K562 (cell line): ENCODE measurements at regions not wholly inside any gene's neighbourhood (a gene's known extent, or its start where the extent isn't known, plus 50 kb on each side); places are given as distances from the start of the nearest gene placed in this dataset.

ENCODE experiments used
- ATAC-seq: fragments of 200-7000 bp; cut with Tn5 transposase; 3 replicates; pipeline ENCODE4 v1.9.1; 2020; ENCODE audit warnings: moderate library complexity
- BruUV-seq: library from RNA; stranded (reverse); fragments of 400-500 nt; replicated peaks from 2 replicates; lab custom pipeline; 2021; lab: Mats Ljungman, UMichigan
- CTCF ChIA-PET: fragments of 300-600 bp; formaldehyde crosslinking; extraction: SDS; loops from one replicate; lab custom pipeline; 2021; ENCODE audit warnings: low intra/inter-chr PET ratio; lab: Yijun Ruan, JAX
- POLR2A ChIA-PET: fragments of 300-600, 350-650 bp; sonication (Branson Sonifier 250); formaldehyde crosslinking; extraction: SDS; loops from one replicate; lab custom pipeline; 2021; ENCODE audit warnings: antibody characterized with exemption, inconsistent platforms; lab: Yijun Ruan, JAX
- DNase-seq, 4 experiments: peaks; one replicate each; pipeline versions ENCODE4 v3.0.0 to v3.0.0-alpha.2; 2011 to 2018; ENCODE audit warnings: low spot score in 3 of 4, mixed read lengths in 3 of 4; ENCODE audit errors: extremely low read depth in 1 of 4
- FAIRE-seq: peaks from 2 replicates; lab custom pipeline; 2011; peaks lifted over from hg19 to GRCh38; lab: Jason Lieb, UNC
- H2AFZ ChIP-seq: 2 replicates; pipeline ENCODE4 v1.6.0; 2011; ENCODE audit warnings: low read depth, low read length, control low read depth, inconsistent platforms
- H3K27ac ChIP-seq: fragments of 200-600 bp; 3 replicates; pipeline ENCODE4 v1.8.0; 2011; ENCODE audit warnings: low read depth, mild to moderate bottlenecking, control low read depth, inconsistent platforms, low read length, moderate library complexity, mixed read lengths; ENCODE audit errors: extremely low read depth
- H3K27me3 ChIP-seq, 2 experiments: fragments of 300-600 bp in 1 of 2; 2 replicates in 1 of 2; 3 replicates in 1 of 2; pipeline versions ENCODE4 v1.6.0 to v1.8.0; 2011; ENCODE audit warnings: inconsistent platforms in 2 of 2, low read length in 2 of 2, mild to moderate bottlenecking in 1 of 2, mixed read lengths in 1 of 2, moderate library complexity in 1 of 2; ENCODE audit not compliant: control insufficient read depth in 2 of 2, insufficient read depth in 2 of 2
- H3K36me3 ChIP-seq: fragments of 300-600 bp; 3 replicates; pipeline ENCODE4 v1.8.0; 2011; ENCODE audit warnings: mild to moderate bottlenecking, low read length, inconsistent platforms; ENCODE audit not compliant: control insufficient read depth, insufficient read depth
- H3K4me1 ChIP-seq, 2 experiments: fragments of 200-600 bp in 1 of 2; replicated peaks in 1 of 2; 2 replicates in 1 of 2; 3 replicates in 1 of 2; pipeline versions ENCODE4 v1.5.1 to v1.8.0; 2011; ENCODE audit warnings: inconsistent platforms in 2 of 2, low read length in 2 of 2, mild to moderate bottlenecking in 1 of 2, mixed read lengths in 1 of 2, moderate library complexity in 1 of 2; ENCODE audit not compliant: control insufficient read depth in 2 of 2, insufficient read depth in 2 of 2
- H3K4me2 ChIP-seq: 2 replicates; pipeline ENCODE4 v1.6.1; 2011; ENCODE audit warnings: low read length, control low read depth, inconsistent platforms, mixed read lengths; ENCODE audit not compliant: insufficient read depth
- H3K4me3 ChIP-seq: fragments of 200-600 bp; sonication (generic), shearing (Covaris generic); 2 replicates; pipeline ENCODE4 v1.5.1; 2016; ENCODE audit warnings: control low read depth, inconsistent platforms
- H3K79me2 ChIP-seq: fragments of 200-600 bp; 3 replicates; pipeline ENCODE4 v1.8.0; 2011; ENCODE audit warnings: low read length, inconsistent platforms; ENCODE audit not compliant: control insufficient read depth, insufficient read depth
- H3K9ac ChIP-seq, 2 experiments: 2 replicates each; pipeline versions ENCODE4 v1.6.0 to v1.6.1; 2011; ENCODE audit warnings: low read depth in 2 of 2, low read length in 2 of 2, control low read depth in 1 of 2, inconsistent platforms in 1 of 2, mild to moderate bottlenecking in 1 of 2, mixed read lengths in 1 of 2; ENCODE audit not compliant: insufficient read depth in 1 of 2
- H3K9me1 ChIP-seq: one replicate; pipeline ENCODE4 v1.6.0; 2011; ENCODE audit warnings: inconsistent platforms, mild to moderate bottlenecking, low read length, moderate library complexity; ENCODE audit not compliant: control insufficient read depth, insufficient read depth
- H3K9me3 ChIP-seq: replicated peaks from 2 replicates; pipeline ENCODE4 v1.5.1; 2011; ENCODE audit warnings: low read depth, low read length, inconsistent platforms; ENCODE audit not compliant: control insufficient read depth, insufficient read depth
- H4K20me1 ChIP-seq: replicated peaks from 2 replicates; pipeline ENCODE4 v1.6.1; 2011; ENCODE audit warnings: low read length, inconsistent platforms, mixed read lengths; ENCODE audit not compliant: control insufficient read depth, insufficient read depth
- ARID4B ChIP-seq: sonication (generic); formaldehyde crosslinking; IDR thresholded peaks from 2 replicates; pipeline ENCODE4 v1.8.0; 2022; ENCODE audit warnings: mild to moderate bottlenecking, missing genetic modification reagents
- CHAMP1 ChIP-seq: fragments of 450-650 bp; IDR thresholded peaks from 2 replicates; pipeline ENCODE4 v1.6.1; 2016; ENCODE audit warnings: mild to moderate bottlenecking
- DACH1 ChIP-seq: fragments of 450-650 bp; IDR thresholded peaks from 2 replicates; pipeline ENCODE4 v1.6.1; 2018; ENCODE audit not compliant: partially characterized antibody
- KLF13 ChIP-seq: fragments of 450-650 bp; IDR thresholded peaks from 2 replicates; pipeline ENCODE4 v1.6.1; 2016; ENCODE audit warnings: missing genetic modification characterization, low read depth, mild to moderate bottlenecking, missing compliant biosample characterization, moderate library complexity, borderline replicate concordance
- MAZ ChIP-seq, 2 experiments: fragments of 450-650 bp in 1 of 2; sonication (generic) in 1 of 2; formaldehyde crosslinking; IDR thresholded peaks in 1 of 2; conservative IDR thresholded peaks in 1 of 2; 2 replicates each; pipeline versions ENCODE4 v1.4.0 to v1.5.0; 2020; ENCODE audit warnings: mild to moderate bottlenecking in 1 of 2, missing genetic modification reagents in 1 of 2
- PATZ1 ChIP-seq: fragments of 250-450 bp; sonication (Bioruptor Pico); IDR thresholded peaks from 2 replicates; pipeline ENCODE4 v1.5.0; 2020; ENCODE audit warnings: mild to moderate bottlenecking, borderline replicate concordance
- TAF1 ChIP-seq: IDR thresholded peaks from 2 replicates; pipeline ENCODE4 v1.6.1; 2011; ENCODE audit warnings: mild to moderate bottlenecking, low read length, moderate library complexity; ENCODE audit not compliant: insufficient read depth, control insufficient read depth, severe bottlenecking; ENCODE audit errors: extremely low read depth
- TGIF2 ChIP-seq: sonication (generic); formaldehyde crosslinking; IDR thresholded peaks from 2 replicates; pipeline ENCODE4 v1.8.1; 2022; ENCODE audit warnings: mild to moderate bottlenecking, missing genetic modification reagents, moderate library complexity
- ZEB2 ChIP-seq: fragments of 450-650 bp; IDR thresholded peaks from 2 replicates; pipeline ENCODE4 v1.6.1; 2016
- ZNF79 ChIP-seq: fragments of 250-450 bp; sonication (Bioruptor Pico); IDR thresholded peaks from 2 replicates; pipeline ENCODE4 v1.4.0; 2020; ENCODE audit warnings: low read depth, mild to moderate bottlenecking, moderate library complexity
- WGBS: fragments of 100-300 bp; shearing (Covaris generic); methylation state at CpG from one replicate; pipeline ENCODE4 v1.1.6; 2016; ENCODE audit warnings: low coverage, mixed read lengths; ENCODE audit not compliant: insufficient coverage; ENCODE audit errors: missing lambda C conversion rate; 5-methylcytosine and 5-hydroxymethylcytosine counted together
- in situ Hi-C: fragments of 300-500 bp; cut with MboI; formaldehyde crosslinking; loops from 4 replicates; pipeline ENCODE4 v1.15.0; 2018; ENCODE audit warnings: inconsistent platforms, mixed read lengths
- intact Hi-C: fragments of 100-400 bp; cut with micrococcal nuclease; formaldehyde crosslinking; loops from 2 replicates; pipeline ENCODE4 v1.14.2; 2022

- TF ChIP-seq ARID4B (no peak), TAF1 (no peak), DACH1 (no peak), TGIF2 (no peak)
Measured at GRCh38 chr4:96093563-96093962, 253.7 kb downstream of the PDHA2 start (continued).

GRCh38 chr4:96094183-96094582, 254.3 kb downstream of the PDHA2 start:
- BruUV-seq = no TSS peak

More at GRCh38 chr4:96094183-96094582, 254.3 kb downstream of the PDHA2 start:
- no peak overlapping the region for H3K4me2 ChIP-seq
- TF ChIP-seq ZNF79 (CRISPR knock-in tag) = no peak
- no peak for TF ChIP-seq KLF13 (tag)
- no peak for TF ChIP-seq MAZ (CRISPR knock-in tag; conservative IDR thresholded peaks at IDR 0.05 in 1 of 2, IDR thresholded peaks at IDR 0.05 in 1 of 2)
- TF ChIP-seq CHAMP1 = no peak
- no peak for TF ChIP-seq ZEB2
- no peak for TF ChIP-seq PATZ1 (CRISPR knock-in tag)
- no peak for DNase-seq
- no peak for ATAC-seq
- CTCF ChIA-PET = no interaction called here
- WGBS = 0% methylated on average over 5 of the region's 5 CpGs
- no peaks in the 10 kb centered on the region for H3K27me3 ChIP-seq
- no peak overlapping the region for H3K27ac ChIP-seq
- POLR2A ChIA-PET = no interaction called here
- H3K79me2 ChIP-seq = no peaks in the 10 kb centered on the region
- in situ Hi-C loops (no loop called here), intact Hi-C loops (no loop called here)
- no peaks in the 10 kb centered on the region for H3K4me1 ChIP-seq
- H3K4me3 ChIP-seq = no peak overlapping the region
- H3K9ac ChIP-seq = no peak overlapping the region
- no peaks in the 10 kb centered on the region for H4K20me1 ChIP-seq
- H3K9me1 ChIP-seq = no peaks in the 10 kb centered on the region
- no peak for FAIRE-seq
- no peak overlapping the region for H2AFZ ChIP-seq
- no peaks in the 10 kb centered on the region for H3K9me3 ChIP-seq
- H3K36me3 ChIP-seq = no peaks in the 10 kb centered on the region
